IPS-18a (cell line): ENCODE measurements at regions not wholly inside any gene's neighbourhood (a gene's known extent, or its start where the extent isn't known, plus 50 kb on each side); places are given as distances from the start of the nearest gene placed in this dataset.

Experiments
- H3K27ac ChIP-seq: one replicate; pipeline ENCODE4 v1.5.1; 2013; ENCODE audit warnings: low read length
- H3K27me3 ChIP-seq: one replicate; pipeline ENCODE4 v1.6.1; 2013; ENCODE audit warnings: mild to moderate bottlenecking, low read length; ENCODE audit not compliant: control insufficient read depth, insufficient read depth
- H3K36me3 ChIP-seq: one replicate; pipeline ENCODE4 v1.6.1; 2013; ENCODE audit warnings: low read depth, low read length; ENCODE audit not compliant: control insufficient read depth
- H3K4me1 ChIP-seq: one replicate; pipeline ENCODE4 v1.6.1; 2013; ENCODE audit warnings: low read depth, low read length; ENCODE audit not compliant: control insufficient read depth
- H3K4me3 ChIP-seq: one replicate; pipeline ENCODE4 v1.5.1; 2013; ENCODE audit warnings: low read length
- H3K9ac ChIP-seq: one replicate; pipeline ENCODE4 v1.6.1; 2013; ENCODE audit warnings: mild to moderate bottlenecking, low read length, moderate library complexity
- H3K9me3 ChIP-seq: one replicate; pipeline ENCODE4 v1.6.1; 2013; ENCODE audit warnings: low read depth, low read length; ENCODE audit not compliant: control insufficient read depth

- Histone ChIP-seq H3K9me3 (peaks cover 3% of the 10 kb centered on the region), H3K36me3 (no peaks in the 10 kb centered on the region), H3K4me1 (peaks cover 19% of the 10 kb centered on the region), H3K4me3 (no peak overlapping the region), H3K27ac (no peak overlapping the region), H3K9ac (no peak overlapping the region), H3K27me3 (no peaks in the 10 kb centered on the region)
Observed at GRCh38 chr2:22879009-22879863, 505.7 kb upstream of the KLHL29 start.

DNA sequence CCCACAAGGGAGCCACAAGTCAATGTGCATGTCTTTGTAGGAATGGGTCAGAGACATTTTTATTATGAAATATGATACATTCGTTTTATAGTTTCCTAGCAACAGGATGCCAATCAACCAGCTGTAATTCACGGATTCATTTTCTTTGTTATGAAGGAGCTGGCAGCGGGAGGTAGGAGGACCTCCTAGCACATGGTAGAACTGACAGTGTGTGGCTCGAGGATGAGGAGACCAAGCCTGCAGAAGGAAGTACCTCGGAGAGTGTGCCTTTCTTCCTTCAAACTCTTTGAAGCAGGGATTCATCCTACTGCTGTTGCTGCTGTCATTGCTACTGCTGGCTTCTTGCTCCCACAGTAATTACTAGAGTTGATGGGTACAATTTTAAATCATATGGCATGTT lies 504.8 kb upstream of the KLHL29 start:
- no peaks in the 10 kb centered on the region for H3K27me3 ChIP-seq
- peaks cover 24% of the 10 kb centered on the region for H3K4me1 ChIP-seq
- no peak overlapping the region for H3K4me3 ChIP-seq
- H3K27ac ChIP-seq = no peak overlapping the region
- no peaks in the 10 kb centered on the region for H3K36me3 ChIP-seq
- H3K9me3 ChIP-seq = peaks cover 1% of the 10 kb centered on the region
- no peak overlapping the region for H3K9ac ChIP-seq

DNA sequence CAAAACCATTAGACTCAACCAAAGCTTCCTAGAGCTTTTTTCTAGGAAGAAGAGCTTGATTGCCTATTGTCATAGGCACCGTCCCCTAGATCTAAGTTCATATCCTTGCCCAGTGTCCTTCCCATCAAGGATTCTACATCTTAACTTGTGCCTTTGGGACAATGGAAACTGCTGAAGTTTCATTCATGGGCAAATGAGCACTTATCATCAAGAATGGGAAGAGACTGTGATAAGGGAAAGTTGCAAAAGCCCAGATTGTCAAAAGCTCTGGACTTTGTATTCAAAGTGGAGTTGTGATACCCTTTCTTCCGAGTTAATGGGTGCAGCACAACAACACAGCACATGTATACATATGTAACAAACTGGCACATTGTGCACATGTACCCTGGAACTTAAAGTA lies 503.0 kb upstream of the KLHL29 start:
- no peak overlapping the region for H3K9ac ChIP-seq
- no peaks in the 10 kb centered on the region for H3K9me3 ChIP-seq
- H3K27me3 ChIP-seq = no peaks in the 10 kb centered on the region
- H3K4me1 ChIP-seq = peaks cover 29% of the 10 kb centered on the region
- H3K4me3 ChIP-seq = no peak overlapping the region
- no peaks in the 10 kb centered on the region for H3K36me3 ChIP-seq
- no peak overlapping the region for H3K27ac ChIP-seq

DNA sequence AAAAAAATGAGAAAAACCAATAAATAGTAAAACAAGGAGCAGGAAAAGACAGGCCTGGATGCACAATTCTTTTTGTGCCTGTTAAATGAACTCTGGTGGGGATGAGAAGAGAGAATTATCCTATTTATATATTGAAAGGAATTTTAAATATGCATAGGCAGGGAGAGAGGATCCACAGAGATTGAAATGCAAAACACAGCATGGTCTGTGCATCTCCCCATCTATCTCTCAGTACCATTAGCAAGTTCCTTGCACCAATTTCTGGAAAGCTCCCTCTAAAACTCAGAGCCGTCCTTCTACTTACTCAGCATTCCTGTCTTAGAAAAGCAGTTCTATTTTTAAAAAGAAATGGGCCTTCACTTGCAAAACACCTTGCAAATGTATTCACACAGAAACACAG lies 502.3 kb upstream of the KLHL29 start:
- Histone ChIP-seq H3K9ac (no peak overlapping the region), H3K27me3 (no peaks in the 10 kb centered on the region), H3K4me3 (no peak overlapping the region), H3K27ac (no peak overlapping the region), H3K4me1 (peaks cover 29% of the 10 kb centered on the region), H3K36me3 (no peaks in the 10 kb centered on the region), H3K9me3 (no peaks in the 10 kb centered on the region)

- Histone ChIP-seq H3K27me3 (no peaks in the 10 kb centered on the region), H3K9me3 (no peaks in the 10 kb centered on the region), H3K36me3 (no peaks in the 10 kb centered on the region), H3K4me1 (peaks cover 28% of the 10 kb centered on the region), H3K27ac (no peak overlapping the region), H3K9ac (no peak overlapping the region), H3K4me3 (no peak overlapping the region)
Observed at GRCh38 chr2:22883054-22883453, 501.9 kb upstream of the KLHL29 start.

- no peak overlapping the region for H3K27ac ChIP-seq
- H3K9me3 ChIP-seq = no peaks in the 10 kb centered on the region
- H3K9ac ChIP-seq = no peak overlapping the region
- no peaks in the 10 kb centered on the region for H3K27me3 ChIP-seq
- no peak overlapping the region for H3K4me3 ChIP-seq
- H3K36me3 ChIP-seq = no peaks in the 10 kb centered on the region
- peaks cover 21% of the 10 kb centered on the region for H3K4me1 ChIP-seq
Observed at GRCh38 chr2:22885245-22885644, 499.7 kb upstream of the KLHL29 start.

DNA sequence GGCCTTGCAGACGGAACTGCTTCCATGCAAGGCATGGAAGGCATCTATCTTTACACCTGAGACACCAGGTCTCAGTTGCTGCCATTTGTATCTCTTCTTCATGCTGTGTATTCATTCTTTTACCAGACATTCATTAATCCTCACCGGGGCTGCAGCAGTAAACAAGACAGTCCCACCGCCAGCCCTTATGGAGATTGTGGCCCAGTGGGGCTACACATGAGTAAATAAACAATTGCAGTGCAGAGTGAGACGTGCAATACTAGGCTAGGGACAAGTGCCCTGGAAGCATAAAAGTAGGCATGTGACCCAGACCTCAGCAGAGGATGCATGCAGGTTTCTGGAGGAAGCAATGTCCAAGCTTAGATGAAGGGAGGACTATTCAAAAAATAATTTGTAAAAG lies 497.6 kb upstream of the KLHL29 start:
- no peak overlapping the region for H3K4me3 ChIP-seq
- H3K27ac ChIP-seq = no peak overlapping the region
- H3K9me3 ChIP-seq = no peaks in the 10 kb centered on the region
- peaks cover 17% of the 10 kb centered on the region for H3K4me1 ChIP-seq
- no peaks in the 10 kb centered on the region for H3K36me3 ChIP-seq
- no peak overlapping the region for H3K9ac ChIP-seq
- no peaks in the 10 kb centered on the region for H3K27me3 ChIP-seq

DNA sequence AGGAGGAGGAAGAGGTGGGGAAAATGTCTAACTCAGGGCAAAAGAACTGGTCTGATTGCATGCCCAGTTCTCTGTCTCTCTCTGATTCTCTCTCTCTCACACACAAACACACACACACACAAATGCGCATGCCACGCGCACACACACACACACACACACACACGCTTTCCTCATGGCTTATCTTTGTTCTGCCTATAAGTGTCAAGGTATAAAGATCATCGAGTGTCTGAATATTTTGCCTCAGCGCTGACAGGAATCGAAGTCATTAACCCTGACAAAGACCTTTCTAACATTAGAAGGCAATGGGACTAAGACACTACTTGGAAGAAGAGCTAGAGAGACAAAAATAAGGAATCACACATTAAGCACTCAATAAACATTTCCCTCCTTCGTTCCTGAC lies 497.1 kb upstream of the KLHL29 start:
- Histone ChIP-seq H3K27me3 (no peaks in the 10 kb centered on the region), H3K4me3 (no peak overlapping the region), H3K36me3 (no peaks in the 10 kb centered on the region), H3K9ac (no peak overlapping the region), H3K4me1 (peaks cover 13% of the 10 kb centered on the region), H3K9me3 (no peaks in the 10 kb centered on the region), H3K27ac (no peak overlapping the region)

DNA sequence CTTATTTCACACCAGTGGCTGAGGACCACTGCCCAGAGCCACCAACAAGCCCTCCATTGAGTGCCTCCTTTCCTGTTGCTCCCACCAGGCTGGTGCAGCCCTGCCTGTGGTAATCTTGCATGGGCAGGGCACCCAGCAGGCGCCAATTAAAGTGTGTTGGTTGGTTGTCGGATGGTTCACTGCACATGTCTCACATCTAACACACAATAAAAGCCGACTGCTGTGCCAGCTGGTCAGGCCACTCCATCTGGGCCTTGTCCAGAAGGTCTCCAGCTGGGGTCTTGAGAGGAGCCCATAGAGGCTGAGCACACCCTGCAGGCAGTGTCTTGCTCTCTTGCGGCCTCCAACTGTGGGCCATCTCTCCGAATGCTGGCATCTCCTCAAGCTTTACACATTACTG lies 494.8 kb upstream of the KLHL29 start:
- H3K9ac ChIP-seq = no peak overlapping the region
- no peaks in the 10 kb centered on the region for H3K27me3 ChIP-seq
- no peaks in the 10 kb centered on the region for H3K9me3 ChIP-seq
- H3K4me3 ChIP-seq = no peak overlapping the region
- peaks cover 6% of the 10 kb centered on the region for H3K4me1 ChIP-seq
- H3K36me3 ChIP-seq = no peaks in the 10 kb centered on the region
- no peak overlapping the region for H3K27ac ChIP-seq

- no peaks in the 10 kb centered on the region for H3K27me3 ChIP-seq
- no peak overlapping the region for H3K4me3 ChIP-seq
- H3K9me3 ChIP-seq = no peaks in the 10 kb centered on the region
- H3K36me3 ChIP-seq = no peaks in the 10 kb centered on the region
- H3K27ac ChIP-seq = no peak overlapping the region
- no peaks in the 10 kb centered on the region for H3K4me1 ChIP-seq
- H3K9ac ChIP-seq = no peak overlapping the region
Observed at GRCh38 chr2:22893761-22894517, 491.0 kb upstream of the KLHL29 start.

DNA sequence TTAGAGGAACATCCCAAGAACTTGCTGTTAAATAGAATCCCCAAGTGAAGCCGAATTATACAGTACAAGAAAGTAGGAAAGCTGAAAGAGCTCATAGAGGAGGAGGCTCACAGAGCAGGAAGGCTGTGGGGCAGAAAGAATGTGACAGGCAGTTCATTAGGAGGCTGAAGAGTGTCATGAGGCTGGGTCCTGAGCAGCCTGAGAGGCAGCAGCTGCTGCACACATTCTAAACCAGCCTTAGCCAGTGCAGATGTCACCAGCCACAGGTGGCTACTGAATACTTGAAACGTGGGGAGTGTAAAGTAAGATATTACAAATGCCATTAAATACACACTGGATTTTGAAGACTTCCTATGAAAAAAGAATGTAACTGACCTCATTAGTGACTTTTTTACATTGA lies 490.2 kb upstream of the KLHL29 start:
- H3K4me1 ChIP-seq = no peaks in the 10 kb centered on the region
- no peaks in the 10 kb centered on the region for H3K27me3 ChIP-seq
- no peak overlapping the region for H3K27ac ChIP-seq
- no peaks in the 10 kb centered on the region for H3K36me3 ChIP-seq
- no peak overlapping the region for H3K4me3 ChIP-seq
- H3K9ac ChIP-seq = no peak overlapping the region
- no peaks in the 10 kb centered on the region for H3K9me3 ChIP-seq

GRCh38 chr2:22897428-22897827 lies 487.6 kb upstream of the KLHL29 start:
- H3K4me3 ChIP-seq = no peak overlapping the region
- H3K27ac ChIP-seq = no peak overlapping the region
- no peaks in the 10 kb centered on the region for H3K9me3 ChIP-seq
- no peaks in the 10 kb centered on the region for H3K36me3 ChIP-seq
- no peaks in the 10 kb centered on the region for H3K4me1 ChIP-seq
- no peaks in the 10 kb centered on the region for H3K27me3 ChIP-seq
- H3K9ac ChIP-seq = no peak overlapping the region
